ENCODE measurements at regions not wholly inside any gene's neighbourhood (a gene's known extent, or its start where the extent isn't known, plus 50 kb on each side); places are given as distances from the start of the nearest gene placed in this dataset.
A peak's percentile ranks its signal among the peaks of the same experiment; 100 is the strongest.
"Not testable (repeated sequence)": the region's sequence is repeated elsewhere in the genome, so short reads cannot be mapped to it uniquely, and the experiment has no call there.

GRCh38 chr1:149686593-149687238 lies 95.8 kb upstream of the FCGR1A start:
- not testable (repeated sequence) for H3K27ac ChIP-seq
- TF ChIP-seq CTCF (IDR thresholded peaks at IDR 0.05) = 0 out of 2 replicates have a peak, but pooled peaks have one; percentile 8

GRCh38 chr1:149691399-149691798 lies 91.1 kb upstream of the FCGR1A start:
- not testable (repeated sequence) for H3K27ac ChIP-seq

GRCh38 chr1:149692804-149693539 lies 89.5 kb upstream of the FCGR1A start:
- not testable (repeated sequence) for H3K27ac ChIP-seq

- H3K27ac ChIP-seq = not testable (repeated sequence)
Observed at GRCh38 chr1:149695066-149695465, 87.4 kb upstream of the FCGR1A start.

GRCh38 chr1:149700220-149700619 lies 82.3 kb upstream of the FCGR1A start:
- H3K27ac ChIP-seq = not testable (repeated sequence)

- not testable (repeated sequence) for H3K27ac ChIP-seq
Observed at GRCh38 chr1:149700677-149701567, 81.6 kb upstream of the FCGR1A start.

GRCh38 chr1:149708192-149708853 lies 74.2 kb upstream of the FCGR1A start:
- peak overlapping the region; percentile 56 for H3K27ac ChIP-seq

GRCh38 chr1:149711651-149712050 lies 70.8 kb upstream of the FCGR1A start:
- not testable (repeated sequence) for H3K27ac ChIP-seq

GRCh38 chr1:149712154-149712927 lies 70.2 kb upstream of the FCGR1A start:
- H3K27ac ChIP-seq = peak overlapping the region; percentile 32; the same call in 1 of the 2 replicates

- H3K27ac ChIP-seq = not testable (repeated sequence)
Observed at GRCh38 chr1:149713513-149713912, 69.0 kb upstream of the FCGR1A start.

GRCh38 chr1:149713952-149714351 lies 68.5 kb upstream of the FCGR1A start:
- not testable (repeated sequence) for H3K27ac ChIP-seq

GRCh38 chr1:149724618-149725302 lies 57.7 kb upstream of the FCGR1A start:
- not testable (repeated sequence) for H3K27ac ChIP-seq

GRCh38 chr1:149726688-149727087 lies 55.8 kb upstream of the FCGR1A start:
- not testable (repeated sequence) for H3K27ac ChIP-seq

- H3K27ac ChIP-seq = not testable (repeated sequence)
Observed at GRCh38 chr1:149728598-149728997, 53.9 kb upstream of the FCGR1A start.
